Mucosa of descending colon (tissue), 3 donors: ENCODE measurements at regions not wholly inside any gene's neighbourhood (a gene's known extent, or its start where the extent isn't known, plus 50 kb on each side); places are given as distances from the start of the nearest gene placed in this dataset.

Experiments used
- ATAC-seq: fragments of 200-7000 bp; cut with Tn5 transposase; one replicate; pipeline ENCODE4 v1.9.1; 2020; ENCODE audit warnings: mild to moderate bottlenecking, moderate library complexity
- DNase-seq, 3 donors: peaks; one replicate each; pipeline ENCODE4 v3.0.0-alpha.2; 2020
- H3K36me3 ChIP-seq: fragments of 200-600 bp; one replicate; pipeline ENCODE4 v1.8.0; 2021; ENCODE audit warnings: low read depth, mild to moderate bottlenecking
- H3K4me1 ChIP-seq: fragments of 200-600 bp; one replicate; pipeline ENCODE4 v1.8.0; 2021; ENCODE audit warnings: low read depth, mild to moderate bottlenecking
- H3K4me3 ChIP-seq: fragments of 200-600 bp; one replicate; pipeline ENCODE4 v1.8.0; 2021; ENCODE audit warnings: mild to moderate bottlenecking
- H3K9me3 ChIP-seq: fragments of 200-600 bp; one replicate; pipeline ENCODE4 v1.8.0; 2021; ENCODE audit warnings: mild to moderate bottlenecking
- CTCF ChIP-seq: fragments of 200-600 bp; IDR thresholded peaks from one replicate; pipeline ENCODE4 v1.8.0; 2022; ENCODE audit warnings: antibody characterized with exemption, mild to moderate bottlenecking
- intact Hi-C, 2 donors: fragments of 100-400 bp; cut with DNase I in 1 of 2; cut with micrococcal nuclease in 1 of 2; formaldehyde crosslinking; loops; one replicate each; pipeline versions ENCODE4 v1.11.0 to v1.11.1; 2022; cut with DNase I, micrococcal nuclease
- donor health status: DM: no; HTN: no; CAD: no; lungs with moderate emphysema.
- donor health status: DM: no; HTN: no; CAD: no.
- donor health status: DM: no; HTN: yes; CAD: no.

DNA sequence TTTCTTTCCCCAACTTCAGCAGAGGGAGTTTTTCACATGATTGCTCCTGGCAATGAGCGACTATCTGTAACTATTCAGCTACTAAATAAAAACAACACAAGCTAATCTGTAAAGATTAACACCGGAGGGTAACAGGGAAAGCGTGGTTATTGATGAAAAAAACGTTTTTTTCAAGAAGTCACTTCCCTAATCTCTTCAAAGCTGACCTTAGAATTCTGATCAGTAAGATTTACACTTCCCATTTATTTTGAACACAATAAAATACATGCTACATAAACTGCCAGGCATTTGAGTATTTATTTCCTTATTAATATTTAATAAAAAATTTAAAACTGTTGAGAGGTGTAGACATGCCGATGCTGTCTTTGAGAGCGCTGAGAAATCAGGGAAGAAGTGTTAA lies 207.4 kb upstream of the HDAC4 start:
- no peaks in the 10 kb centered on the region for H3K4me1 ChIP-seq
- H3K36me3 ChIP-seq = no peaks in the 10 kb centered on the region
- H3K4me3 ChIP-seq = no peak overlapping the region
- H3K9me3 ChIP-seq = no peaks in the 10 kb centered on the region
- TF ChIP-seq CTCF = no peak
- intact Hi-C loops = no loop called here
- DNase-seq (no peak), ATAC-seq (no peak)

DNA sequence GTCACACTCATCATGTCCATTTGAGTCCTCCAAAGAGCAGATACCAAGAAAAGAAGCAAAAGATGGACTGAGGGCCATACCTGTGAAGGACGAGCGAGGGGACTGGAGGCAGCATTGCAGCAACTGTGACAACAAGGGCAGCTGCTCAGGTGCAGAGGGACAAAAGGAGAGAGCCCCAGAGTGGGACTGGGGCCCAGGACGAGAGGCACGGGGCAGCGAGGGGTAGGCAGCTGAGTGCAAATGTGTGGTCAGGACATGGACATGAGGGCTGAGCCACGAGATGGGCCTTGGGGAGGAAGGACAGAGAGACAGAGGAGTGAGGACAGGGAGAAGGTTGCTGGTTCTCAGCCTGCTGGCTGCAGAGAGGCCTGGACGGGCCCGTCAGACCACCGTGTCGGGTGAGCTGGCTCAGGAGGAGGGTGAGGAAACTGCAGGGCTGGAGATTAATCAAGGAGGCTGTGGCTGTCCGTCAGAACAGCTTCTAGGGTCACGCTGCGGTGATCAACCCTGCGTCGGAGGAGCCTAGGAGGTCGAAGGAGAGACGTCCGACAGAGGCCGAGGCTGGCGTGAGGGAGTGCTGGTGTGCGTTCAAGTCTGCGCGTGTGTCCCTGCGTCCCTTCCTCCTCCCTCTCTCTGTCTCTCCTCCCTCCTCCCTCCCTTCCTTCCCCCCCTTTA lies 206.8 kb upstream of the HDAC4 start:
- H3K4me3 ChIP-seq = no peak overlapping the region
- ATAC-seq (no peak), DNase-seq (peak in 1 of 3 donors; percentile 46)
- TF ChIP-seq CTCF = no peak
- no peaks in the 10 kb centered on the region for H3K36me3 ChIP-seq
- intact Hi-C loops = no loop called here
- no peaks in the 10 kb centered on the region for H3K9me3 ChIP-seq
- H3K4me1 ChIP-seq = no peaks in the 10 kb centered on the region

GRCh38 chr2:239606741-239607516 lies 206.1 kb upstream of the HDAC4 start:
- intact Hi-C loops = no loop called here
- H3K36me3 ChIP-seq = no peaks in the 10 kb centered on the region
- TF ChIP-seq CTCF = no peak
- H3K4me3 ChIP-seq = no peak overlapping the region
- DNase-seq (peak in 1 of 3 donors; percentile 8), ATAC-seq (no peak)
- no peaks in the 10 kb centered on the region for H3K9me3 ChIP-seq
- no peaks in the 10 kb centered on the region for H3K4me1 ChIP-seq

DNA sequence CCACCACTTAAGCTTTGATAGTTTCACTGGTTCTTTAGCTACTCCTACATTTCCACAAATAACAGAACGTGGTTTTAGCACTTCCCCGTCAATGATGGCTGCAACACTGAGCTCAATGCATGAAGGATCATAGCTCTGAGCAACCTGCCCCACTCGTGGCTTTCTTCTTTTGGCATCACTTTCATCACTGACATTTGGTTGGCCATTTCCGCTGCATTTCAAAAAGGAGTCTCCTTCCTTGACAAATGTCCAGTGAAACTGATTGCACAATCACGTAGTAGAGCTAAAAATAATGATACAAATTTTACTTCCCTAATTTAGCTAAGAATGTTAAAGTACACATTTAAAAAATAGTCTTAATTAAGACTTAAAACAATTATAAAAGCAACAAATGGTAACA lies 205.2 kb upstream of the HDAC4 start:
- ATAC-seq (no peak), DNase-seq (no peak)

DNA sequence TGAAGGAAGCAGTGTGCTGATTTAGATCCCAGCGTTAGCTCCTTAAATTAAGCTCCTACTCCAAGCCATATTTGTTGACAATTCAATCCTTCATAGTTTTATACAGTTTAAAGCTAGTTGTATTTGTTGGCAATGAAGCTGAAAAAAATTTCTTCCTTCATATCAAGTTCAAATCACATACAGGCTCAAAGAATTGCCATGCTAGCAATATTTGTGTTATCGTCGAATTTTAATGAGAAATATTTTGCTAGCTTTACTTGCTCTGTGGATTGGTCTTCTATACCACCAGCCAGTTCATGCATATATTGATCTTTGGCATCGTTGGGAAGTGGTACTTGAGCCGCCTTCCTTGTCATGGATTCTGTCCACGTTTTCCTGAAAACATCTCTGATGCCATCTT lies 204.6 kb upstream of the HDAC4 start:
- TF ChIP-seq CTCF = no peak
- Histone ChIP-seq H3K4me3 (no peak overlapping the region), H3K36me3 (no peaks in the 10 kb centered on the region), H3K4me1 (no peaks in the 10 kb centered on the region), H3K9me3 (no peaks in the 10 kb centered on the region)
- intact Hi-C loops = no loop called here
- ATAC-seq (no peak), DNase-seq (no peak)

More for the DNA sequence above, 205.2 kb upstream of the HDAC4 start:
- H3K4me3 ChIP-seq = no peak overlapping the region
- no peaks in the 10 kb centered on the region for H3K9me3 ChIP-seq
- H3K4me1 ChIP-seq = no peaks in the 10 kb centered on the region
- H3K36me3 ChIP-seq = no peaks in the 10 kb centered on the region
- TF ChIP-seq CTCF = no peak
- intact Hi-C loops = no loop called here
